Nephron progenitor cell (in vitro differentiated cells): ENCODE measurements at regions not wholly inside any gene's neighbourhood (a gene's known extent, or its start where the extent isn't known, plus 50 kb on each side); places are given as distances from the start of the nearest gene placed in this dataset.

Experiments used
- DNase-seq: peaks from one replicate; pipeline ENCODE4 v3.0.0; 2021
- H3K27ac Mint-ChIP-seq: 2 replicates; pipeline ENCODE4 v1.8.0; 2021; ENCODE audit warnings: mild to moderate bottlenecking, moderate library complexity, mixed read lengths
- H3K27me3 Mint-ChIP-seq: 2 replicates; pipeline ENCODE4 v1.8.0; 2021; ENCODE audit warnings: mild to moderate bottlenecking, low read depth, mixed read lengths; ENCODE audit not compliant: poor library complexity
- H3K36me3 Mint-ChIP-seq: 2 replicates; pipeline ENCODE4 v1.8.0; 2021; ENCODE audit warnings: low read depth, mixed read lengths
- H3K4me1 Mint-ChIP-seq: 2 replicates; pipeline ENCODE4 v1.8.0; 2021; ENCODE audit warnings: mixed read lengths
- H3K4me3 Mint-ChIP-seq: 2 replicates; pipeline ENCODE4 v1.8.0; 2021; ENCODE audit warnings: mild to moderate bottlenecking, moderate library complexity, mixed read lengths
- H3K9me3 Mint-ChIP-seq: 2 replicates; pipeline ENCODE4 v1.8.0; 2021; ENCODE audit warnings: mild to moderate bottlenecking, moderate library complexity, mixed read lengths
- CTCF ChIP-seq: fragments of 200-600 bp; sonication (generic); IDR thresholded peaks from 2 replicates; pipeline ENCODE4 v1.5.0; 2021; ENCODE audit warnings: antibody characterized with exemption

DNA sequence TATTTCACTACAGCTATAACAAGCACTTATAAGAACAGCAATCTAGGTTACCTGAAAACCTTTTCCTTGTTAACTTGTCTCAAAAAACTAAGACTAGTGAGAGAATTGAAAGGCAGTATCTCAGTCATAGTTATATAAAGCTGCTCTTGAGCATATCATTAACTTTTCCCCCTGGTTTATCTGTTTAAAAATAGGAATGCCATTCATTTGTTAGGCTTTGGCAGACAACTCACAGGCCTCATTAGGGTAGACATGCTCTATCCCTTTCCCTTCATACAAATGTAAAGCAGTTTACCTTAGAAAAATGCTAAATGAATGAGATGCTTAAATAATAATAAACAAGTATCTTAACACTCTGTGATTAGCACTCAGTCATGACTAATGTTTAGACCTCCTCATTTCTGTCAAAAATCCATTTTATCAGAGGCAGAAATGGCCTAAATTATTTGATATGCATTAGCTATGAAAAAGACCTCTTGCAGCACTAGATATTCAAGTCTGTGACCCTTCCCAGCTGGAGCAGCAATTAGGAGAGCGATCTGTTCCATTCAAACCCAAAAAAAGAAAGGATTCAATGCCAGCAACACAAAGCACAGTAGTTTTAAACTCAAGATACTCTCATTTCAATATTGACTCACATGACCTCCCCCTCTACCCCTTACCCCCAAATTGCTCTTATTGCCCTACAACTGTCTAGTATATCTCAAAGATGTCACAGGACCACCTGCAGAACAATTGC, 1578.8 kb upstream of the WWC1 start:
- H3K4me3 Mint-ChIP-seq: no peak overlapping the region
- no peak for DNase-seq
- H3K27me3 Mint-ChIP-seq: peaks cover 4% of the 10 kb centered on the region
- TF ChIP-seq CTCF: no peak
- no peaks in the 10 kb centered on the region for H3K4me1 Mint-ChIP-seq
- H3K36me3 Mint-ChIP-seq: no peaks in the 10 kb centered on the region
- H3K9me3 Mint-ChIP-seq: peaks cover 3% of the 10 kb centered on the region
- no peak overlapping the region for H3K27ac Mint-ChIP-seq

DNA sequence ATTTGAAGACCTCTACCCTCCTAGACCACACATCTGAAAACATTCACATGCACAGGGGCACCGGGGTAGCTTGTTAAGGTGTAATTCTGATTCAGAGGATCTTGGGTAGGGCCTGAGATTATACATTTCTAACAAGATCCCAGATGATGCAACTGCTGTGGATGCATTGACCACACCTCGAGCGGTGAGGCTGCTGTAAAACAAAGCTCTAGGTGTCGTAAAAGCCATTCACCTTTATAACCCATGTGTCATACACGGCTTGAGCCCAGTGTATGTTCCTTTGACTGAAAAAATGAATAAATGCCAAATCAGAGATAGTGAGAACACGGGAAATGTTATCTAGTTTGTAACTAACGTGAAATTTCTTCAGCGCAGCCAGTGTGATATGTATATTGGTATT, 1578.2 kb upstream of the WWC1 start:
- no peak for DNase-seq
- no peak for TF ChIP-seq CTCF
- peaks cover 3% of the 10 kb centered on the region for H3K9me3 Mint-ChIP-seq
- H3K4me3 Mint-ChIP-seq: no peak overlapping the region
- H3K4me1 Mint-ChIP-seq: no peaks in the 10 kb centered on the region
- no peak overlapping the region for H3K27ac Mint-ChIP-seq
- H3K27me3 Mint-ChIP-seq: peaks cover 4% of the 10 kb centered on the region
- H3K36me3 Mint-ChIP-seq: no peaks in the 10 kb centered on the region

DNA sequence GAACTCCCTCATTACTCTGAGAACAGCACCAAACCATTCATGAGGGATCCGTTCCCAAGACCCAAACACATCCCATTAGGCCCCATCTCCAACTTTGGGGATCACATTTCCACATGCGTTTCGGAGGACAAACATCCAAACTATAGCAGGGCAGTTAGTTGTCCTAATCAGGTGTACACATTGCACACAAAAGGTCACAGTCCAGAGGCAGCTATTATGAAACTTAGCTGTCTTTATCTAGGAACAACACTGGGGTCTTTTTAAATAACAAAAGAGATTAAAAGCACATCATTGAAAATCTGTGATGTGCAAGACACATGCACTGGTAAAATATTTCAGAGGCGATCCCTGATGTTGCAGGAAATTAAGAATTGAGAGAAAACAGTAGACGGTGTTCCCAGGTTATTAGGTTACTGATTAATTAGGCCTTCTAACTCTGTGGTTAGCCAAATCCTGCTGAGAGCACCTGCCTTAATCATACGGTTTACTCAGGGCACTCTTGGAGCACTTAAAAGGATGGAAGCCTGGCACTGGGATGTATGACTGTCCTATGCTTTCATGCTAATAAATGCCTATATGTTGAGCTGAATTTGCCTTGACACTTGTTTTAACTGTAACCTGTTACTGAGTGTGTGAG, 1574.5 kb upstream of the WWC1 start:
- Mint-ChIP-seq H3K9me3 (peaks cover 3% of the 10 kb centered on the region), H3K27me3 (no peaks in the 10 kb centered on the region), H3K36me3 (no peaks in the 10 kb centered on the region), H3K4me3 (no peak overlapping the region), H3K27ac (no peak overlapping the region), H3K4me1 (no peaks in the 10 kb centered on the region)
- no peak for DNase-seq
- no peak for TF ChIP-seq CTCF

DNA sequence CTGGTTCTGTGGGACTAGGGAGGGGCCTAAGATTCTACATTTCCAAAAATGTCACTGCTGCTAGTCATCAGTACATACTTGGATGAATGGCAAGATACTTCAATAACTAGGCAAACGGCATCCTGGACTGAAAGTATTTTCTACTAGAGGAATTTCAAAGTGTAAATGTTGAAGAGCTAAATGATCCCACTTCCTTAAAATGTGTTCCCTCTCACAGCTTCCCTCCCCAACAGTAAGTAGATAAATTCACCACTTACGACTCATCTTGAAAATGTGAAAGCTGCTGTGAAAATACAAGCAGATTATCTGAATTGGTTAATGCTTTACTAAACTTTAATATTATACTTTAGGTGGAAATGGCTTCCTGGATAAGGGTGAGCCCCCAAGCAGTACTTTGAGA, 1571.5 kb upstream of the WWC1 start:
- Mint-ChIP-seq H3K27me3 (no peaks in the 10 kb centered on the region), H3K4me1 (no peaks in the 10 kb centered on the region), H3K4me3 (no peak overlapping the region), H3K36me3 (no peaks in the 10 kb centered on the region), H3K9me3 (peaks cover 1% of the 10 kb centered on the region), H3K27ac (no peak overlapping the region)
- no peak for TF ChIP-seq CTCF
- no peak for DNase-seq

GRCh38 chr5:166722939-166723338, 1568.5 kb upstream of the WWC1 start:
- no peak for TF ChIP-seq CTCF
- H3K9me3 Mint-ChIP-seq: no peaks in the 10 kb centered on the region
- H3K36me3 Mint-ChIP-seq: no peaks in the 10 kb centered on the region
- H3K4me1 Mint-ChIP-seq: peaks cover 5% of the 10 kb centered on the region
- H3K4me3 Mint-ChIP-seq: no peak overlapping the region
- no peaks in the 10 kb centered on the region for H3K27me3 Mint-ChIP-seq
- no peak overlapping the region for H3K27ac Mint-ChIP-seq
- no peak for DNase-seq

GRCh38 chr5:166724284-166724683, 1567.2 kb upstream of the WWC1 start:
- no peak for TF ChIP-seq CTCF
- no peak overlapping the region for H3K4me3 Mint-ChIP-seq
- no peaks in the 10 kb centered on the region for H3K36me3 Mint-ChIP-seq
- peaks cover 5% of the 10 kb centered on the region for H3K4me1 Mint-ChIP-seq
- no peaks in the 10 kb centered on the region for H3K27me3 Mint-ChIP-seq
- DNase-seq: no peak
- H3K9me3 Mint-ChIP-seq: no peaks in the 10 kb centered on the region
- no peak overlapping the region for H3K27ac Mint-ChIP-seq
